ENCODE measurements at regions not wholly inside any gene's neighbourhood (a gene's known extent, or its start where the extent isn't known, plus 50 kb on each side); places are given as distances from the start of the nearest gene placed in this dataset.
A peak's percentile ranks its signal among the peaks of the same experiment; 100 is the strongest.

DNA sequence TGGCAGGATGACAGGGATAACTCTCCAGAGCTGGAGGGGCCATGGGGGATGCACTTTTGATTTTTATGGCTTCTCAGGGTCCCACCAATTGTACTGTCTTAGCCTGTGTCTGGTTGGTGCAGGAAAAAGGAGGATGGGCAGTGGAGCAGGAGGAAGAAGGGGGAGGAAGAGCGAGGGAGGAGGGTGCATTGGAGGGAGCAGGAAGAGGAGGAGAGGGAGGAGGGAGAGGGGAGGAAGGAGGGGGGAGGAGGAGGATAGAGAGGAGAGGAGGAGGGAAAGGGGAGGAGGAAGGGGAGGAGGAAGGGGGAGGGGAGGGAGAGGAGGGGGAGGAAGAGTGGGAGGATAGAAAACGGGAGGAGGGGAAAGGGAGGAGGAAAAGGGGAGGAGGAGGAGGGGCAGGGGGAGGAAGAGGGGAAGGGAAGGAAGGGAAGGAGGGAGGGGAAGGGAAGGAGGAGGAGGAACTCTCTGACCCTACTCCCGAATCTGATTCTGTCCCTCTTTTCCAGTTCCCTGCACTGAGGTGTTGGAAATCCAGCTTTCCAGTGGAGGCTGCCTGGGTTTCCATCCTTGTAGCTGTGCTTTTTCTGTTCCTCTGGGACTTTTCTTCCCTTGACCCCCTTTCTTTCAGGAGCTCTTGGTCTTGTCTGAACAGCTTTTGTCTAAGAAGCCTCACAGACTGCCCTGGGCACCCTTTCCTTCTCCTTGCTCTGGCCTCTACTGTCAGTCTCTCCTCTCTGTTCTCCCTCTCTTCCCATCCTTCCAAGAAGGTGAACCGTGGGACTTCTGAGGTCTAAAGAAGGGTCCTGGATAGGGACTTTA is 149.4 kb downstream of the DHX35 start:
- FAIRE-seq (no peak), DNase-seq (peak in 3 of 5 donors; percentile 19 to 50 (median 32))
- no peaks in the 10 kb centered on the region for H3K36me3 ChIP-seq (ENCODE audit: control insufficient read depth in 2 of 3, insufficient read depth in 3 of 3, low read length in 3 of 3)
- H3K4me3 ChIP-seq (ENCODE audit: low read length in 3 of 3), result no peak overlapping the region
- no peaks in the 10 kb centered on the region for H3K9me3 ChIP-seq (ENCODE audit: control insufficient read depth in 2 of 3, insufficient read depth in 1 of 3, low read length in 3 of 3)
- intact Hi-C loops (cut with DNase I), result no loop called here
- no peaks in the 10 kb centered on the region for H3K4me1 ChIP-seq (ENCODE audit: control insufficient read depth in 2 of 3, insufficient read depth in 2 of 3, low read depth in 1 of 3, low read length in 3 of 3)
- peaks cover 2% of the 10 kb centered on the region for H3K27me3 ChIP-seq (ENCODE audit: control insufficient read depth, insufficient read depth, low read length)
- H3K27ac ChIP-seq (ENCODE audit: low read depth in 2 of 2, low read length in 2 of 2), result no peak overlapping the region
- TF ChIP-seq, protein P1, sequence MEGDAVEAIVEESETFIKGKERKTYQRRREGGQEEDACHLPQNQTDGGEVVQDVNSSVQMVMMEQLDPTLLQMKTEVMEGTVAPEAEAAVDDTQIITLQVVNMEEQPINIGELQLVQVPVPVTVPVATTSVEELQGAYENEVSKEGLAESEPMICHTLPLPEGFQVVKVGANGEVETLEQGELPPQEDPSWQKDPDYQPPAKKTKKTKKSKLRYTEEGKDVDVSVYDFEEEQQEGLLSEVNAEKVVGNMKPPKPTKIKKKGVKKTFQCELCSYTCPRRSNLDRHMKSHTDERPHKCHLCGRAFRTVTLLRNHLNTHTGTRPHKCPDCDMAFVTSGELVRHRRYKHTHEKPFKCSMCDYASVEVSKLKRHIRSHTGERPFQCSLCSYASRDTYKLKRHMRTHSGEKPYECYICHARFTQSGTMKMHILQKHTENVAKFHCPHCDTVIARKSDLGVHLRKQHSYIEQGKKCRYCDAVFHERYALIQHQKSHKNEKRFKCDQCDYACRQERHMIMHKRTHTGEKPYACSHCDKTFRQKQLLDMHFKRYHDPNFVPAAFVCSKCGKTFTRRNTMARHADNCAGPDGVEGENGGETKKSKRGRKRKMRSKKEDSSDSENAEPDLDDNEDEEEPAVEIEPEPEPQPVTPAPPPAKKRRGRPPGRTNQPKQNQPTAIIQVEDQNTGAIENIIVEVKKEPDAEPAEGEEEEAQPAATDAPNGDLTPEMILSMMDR (IDR thresholded peaks at IDR 0.05; ENCODE audit: borderline replicate concordance, extremely low read depth, insufficient read depth), result no peak
- H3K9ac ChIP-seq (ENCODE audit: low read length in 3 of 3), result no peak overlapping the region

DNA sequence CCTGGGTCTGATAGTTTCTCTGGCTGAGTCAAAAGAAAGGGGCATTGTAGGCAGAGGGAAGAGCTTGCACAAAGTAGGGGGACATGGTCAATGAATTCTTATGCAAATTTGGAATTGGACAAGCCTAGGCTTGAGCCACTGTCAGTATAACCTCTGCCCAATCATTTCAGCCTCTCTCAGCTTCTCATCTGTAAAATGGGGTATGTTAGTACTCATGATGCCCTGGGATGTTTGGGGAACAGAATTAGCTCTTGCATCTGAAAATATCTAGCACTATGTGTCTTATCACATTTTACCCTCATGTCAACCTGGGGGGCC is 148.6 kb downstream of the DHX35 start:
- H3K27me3 ChIP-seq (ENCODE audit: control insufficient read depth, insufficient read depth, low read length), result peaks cover 2% of the 10 kb centered on the region
- H3K4me3 ChIP-seq (ENCODE audit: low read length in 3 of 3), result no peak overlapping the region
- H3K9ac ChIP-seq (ENCODE audit: low read length in 3 of 3), result no peak overlapping the region
- no peaks in the 10 kb centered on the region for H3K4me1 ChIP-seq (ENCODE audit: control insufficient read depth in 2 of 3, insufficient read depth in 2 of 3, low read depth in 1 of 3, low read length in 3 of 3)
- no peak for DNase-seq
- no peak overlapping the region for H3K27ac ChIP-seq (ENCODE audit: low read depth in 2 of 2, low read length in 2 of 2)
- TF ChIP-seq, protein P1 (IDR thresholded peaks at IDR 0.05; ENCODE audit: borderline replicate concordance, extremely low read depth, insufficient read depth), result no peak
- no peaks in the 10 kb centered on the region for H3K36me3 ChIP-seq (ENCODE audit: control insufficient read depth in 2 of 3, insufficient read depth in 3 of 3, low read length in 3 of 3)
- FAIRE-seq, result no peak
- H3K9me3 ChIP-seq (ENCODE audit: control insufficient read depth in 2 of 3, insufficient read depth in 1 of 3, low read length in 3 of 3), result no peaks in the 10 kb centered on the region
- intact Hi-C loops (cut with DNase I), result no loop called here

DNA sequence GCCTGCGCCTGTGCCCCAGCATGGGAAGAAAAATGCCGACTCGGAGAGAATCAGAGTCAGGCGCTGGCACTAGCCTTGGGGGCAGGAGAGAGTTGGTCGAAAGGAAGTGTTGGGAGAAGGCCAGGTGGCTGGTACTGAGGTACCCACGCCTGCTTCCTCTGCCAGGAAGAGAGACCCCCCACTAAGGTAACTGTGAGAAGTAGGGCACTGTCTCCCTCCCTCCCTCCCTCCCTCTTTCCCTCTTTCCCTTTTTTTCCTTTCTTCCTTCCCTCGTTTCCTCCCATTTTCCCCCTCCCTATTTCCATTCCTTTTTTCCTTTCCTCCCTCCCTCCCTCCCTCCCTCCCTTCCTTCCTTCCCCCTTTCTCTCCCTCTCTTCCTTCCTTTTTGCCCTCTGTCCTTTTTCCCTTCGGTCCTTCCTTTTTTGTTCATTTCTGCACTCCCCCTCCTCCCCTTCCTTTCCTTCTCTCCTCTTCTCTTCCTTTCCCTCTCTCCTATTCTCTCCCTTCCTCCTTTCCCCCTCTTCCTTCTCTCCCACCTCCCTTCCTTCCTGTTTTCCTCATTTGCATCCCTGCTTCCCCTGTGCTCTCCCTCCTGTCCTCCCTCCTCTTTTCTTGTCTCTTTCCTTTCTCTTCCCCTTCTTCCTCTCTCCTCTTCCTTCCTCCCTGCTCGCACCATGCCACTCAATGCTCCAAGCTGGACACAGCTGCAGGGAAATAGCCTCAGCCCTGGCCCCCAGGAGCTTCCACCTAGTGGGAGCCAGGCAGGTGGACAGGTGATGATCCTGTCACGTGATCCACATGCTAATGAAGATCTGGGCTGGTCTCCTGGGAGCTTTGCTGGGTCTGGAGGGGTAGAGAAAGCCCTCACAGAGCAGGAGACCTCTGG is 148.0 kb downstream of the DHX35 start:
- peaks cover 2% of the 10 kb centered on the region for H3K27me3 ChIP-seq (ENCODE audit: control insufficient read depth, insufficient read depth, low read length)
- intact Hi-C loops (cut with DNase I), result no loop called here
- no peaks in the 10 kb centered on the region for H3K9me3 ChIP-seq (ENCODE audit: control insufficient read depth in 2 of 3, insufficient read depth in 1 of 3, low read length in 3 of 3)
- H3K36me3 ChIP-seq (ENCODE audit: control insufficient read depth in 2 of 3, insufficient read depth in 3 of 3, low read length in 3 of 3), result no peaks in the 10 kb centered on the region
- H3K4me3 ChIP-seq (ENCODE audit: low read length in 3 of 3), result no peak overlapping the region
- FAIRE-seq (no peak), DNase-seq (peak in 1 of 5 donors; percentile 40)
- TF ChIP-seq, protein P1 (IDR thresholded peaks at IDR 0.05; ENCODE audit: borderline replicate concordance, extremely low read depth, insufficient read depth), result no peak
- no peak overlapping the region for H3K27ac ChIP-seq (ENCODE audit: low read depth in 2 of 2, low read length in 2 of 2)
- no peaks in the 10 kb centered on the region for H3K4me1 ChIP-seq (ENCODE audit: control insufficient read depth in 2 of 3, insufficient read depth in 2 of 3, low read depth in 1 of 3, low read length in 3 of 3)
- H3K9ac ChIP-seq (ENCODE audit: low read length in 3 of 3), result no peak overlapping the region

Measured in kidney (tissue), 13 donors.